GM12878 (cell line): ENCODE measurements at regions not wholly inside any gene's neighbourhood (a gene's known extent, or its start where the extent isn't known, plus 50 kb on each side); places are given as distances from the start of the nearest gene placed in this dataset.

Experiments used
- ATAC-seq: fragments of 200-7000 bp; cut with Tn5 transposase; 3 replicates; pipeline ENCODE4 v1.9.1; 2020; ENCODE audit warnings: mild to moderate bottlenecking, moderate library complexity
- BruUV-seq: library from RNA; stranded (reverse); fragments of 400-500 nt; replicated peaks from 2 replicates; lab custom pipeline; 2021; lab: Mats Ljungman, UMichigan
- CTCF ChIA-PET: fragments of 300-600 bp; sonication (Branson Sonifier 250); formaldehyde crosslinking; extraction: SDS; loops from one replicate; lab custom pipeline; 2021; ENCODE audit warnings: inconsistent platforms; lab: Yijun Ruan, JAX
- POLR2A ChIA-PET: fragments of 350-600 bp; formaldehyde crosslinking; extraction: SDS; loops from one replicate; lab custom pipeline; 2021; ENCODE audit warnings: inconsistent platforms; lab: Charles Lee
- RAD21 ChIA-PET: fragments of 300-600 bp; sonication (Branson Sonifier 250); formaldehyde crosslinking; loops from one replicate; lab custom pipeline; 2023; ENCODE audit warnings: antibody characterized with exemption; ENCODE audit not compliant: unreplicated experiment; lab: Charles Lee
- SMC1A ChIA-PET: fragments of 300-600 bp; sonication (Branson Sonifier 250); formaldehyde crosslinking; loops from one replicate; lab custom pipeline; 2023; ENCODE audit not compliant: unreplicated experiment, uncharacterized antibody; lab: Charles Lee
- DNase-seq: peaks from one replicate; pipeline ENCODE4 v3.0.0-alpha.2; 2011; ENCODE audit warnings: low read depth, low spot score
- FAIRE-seq: peaks from 3 replicates; lab custom pipeline; 2011; peaks lifted over from hg19 to GRCh38; lab: Jason Lieb, UNC
- H2AFZ ChIP-seq: 2 replicates; pipeline ENCODE4 v1.6.0; 2011; ENCODE audit warnings: low read depth, low read length, control low read depth; ENCODE audit not compliant: control insufficient read depth
- H3K27ac ChIP-seq: 2 replicates; pipeline ENCODE4 v1.5.1; 2011; ENCODE audit warnings: control low read depth; ENCODE audit not compliant: control insufficient read depth, insufficient read depth
- H3K27me3 ChIP-seq, 2 experiments: replicated peaks in 1 of 2; 2 replicates each; pipeline versions ENCODE4 v1.6.0 to v1.6.1; 2011; ENCODE audit warnings: low read length in 1 of 2; ENCODE audit not compliant: control insufficient read depth in 2 of 2, insufficient read depth in 2 of 2
- H3K36me3 ChIP-seq, 2 experiments: 2 replicates each; pipeline ENCODE4 v1.5.1; 2011; ENCODE audit warnings: low read length in 1 of 2; ENCODE audit not compliant: control insufficient read depth in 2 of 2, insufficient read depth in 2 of 2
- H3K4me1 ChIP-seq: 2 replicates; pipeline ENCODE4 v1.6.1; 2011; ENCODE audit warnings: mild to moderate bottlenecking, low read length, moderate library complexity, mixed read lengths; ENCODE audit not compliant: control insufficient read depth, insufficient read depth
- H3K4me2 ChIP-seq: 2 replicates; pipeline ENCODE4 v1.6.0; 2011; ENCODE audit warnings: control low read depth; ENCODE audit not compliant: control insufficient read depth, insufficient read depth
- H3K4me3 ChIP-seq: fragments of 200-600 bp; sonication (generic); 2 replicates; pipeline ENCODE4 v1.5.1; 2016
- H3K79me2 ChIP-seq: 2 replicates; pipeline ENCODE4 v1.6.0; 2011; ENCODE audit warnings: low read length; ENCODE audit not compliant: control insufficient read depth, insufficient read depth
- H3K9ac ChIP-seq: 2 replicates; pipeline ENCODE4 v1.8.0; 2011; ENCODE audit warnings: low read length, control low read depth, mixed read lengths; ENCODE audit not compliant: control insufficient read depth, insufficient read depth
- H3K9me3 ChIP-seq: replicated peaks from 3 replicates; pipeline ENCODE4 v1.5.1; 2011; ENCODE audit warnings: mild to moderate bottlenecking, low read length; ENCODE audit not compliant: control insufficient read depth, insufficient read depth
- H4K20me1 ChIP-seq: 2 replicates; pipeline ENCODE4 v1.6.0; 2011; ENCODE audit not compliant: control insufficient read depth, insufficient read depth
- BCLAF1 ChIP-seq: fragments of 450-650 bp; IDR thresholded peaks from 2 replicates; pipeline ENCODE4 v1.6.1; 2017; ENCODE audit warnings: antibody characterized with exemption, mild to moderate bottlenecking, moderate library complexity
- EGR1 ChIP-seq, 2 experiments: IDR thresholded peaks; 1 replicate in 1 of 2; 2 replicates in 1 of 2; pipeline ENCODE4 v1.6.1; 2011 to 2012; ENCODE audit warnings: low read depth in 2 of 2, low read length in 2 of 2, borderline replicate concordance in 1 of 2, mild to moderate bottlenecking in 1 of 2, moderate library complexity in 1 of 2
- ESRRA ChIP-seq: IDR thresholded peaks from 2 replicates; pipeline ENCODE4 v1.6.1; 2012; ENCODE audit warnings: mild to moderate bottlenecking, low read length, improper control_type of control experiment
- FOXM1 ChIP-seq: IDR thresholded peaks from 2 replicates; pipeline ENCODE4 v1.6.1; 2012; ENCODE audit warnings: low read depth, mild to moderate bottlenecking, inconsistent platforms, low read length, moderate library complexity
- NR2C2 ChIP-seq: IDR thresholded peaks from 2 replicates; pipeline ENCODE4 v1.6.1; 2011; ENCODE audit warnings: borderline replicate concordance, low read depth; ENCODE audit not compliant: control insufficient read depth, insufficient read length
- PKNOX1 ChIP-seq: fragments of 450-650 bp; IDR thresholded peaks from 2 replicates; pipeline ENCODE4 v1.6.1; 2016; ENCODE audit warnings: mild to moderate bottlenecking
- RELA ChIP-seq: fragments of 450-650 bp; IDR thresholded peaks from 2 replicates; pipeline ENCODE4 v1.8.0; 2014; ENCODE audit warnings: borderline replicate concordance; ENCODE audit not compliant: partially characterized antibody
- RUNX3 ChIP-seq: IDR thresholded peaks from 2 replicates; pipeline ENCODE4 v1.6.1; 2012; ENCODE audit warnings: low read length, inconsistent platforms
- WGBS: methylation state at CpG from one replicate; pipeline ENCODE4 v1.1.6; 2016; ENCODE audit warnings: low lambda C conversion rate; ENCODE audit not compliant: insufficient replicate concordance, insufficient coverage; ENCODE audit errors: missing lambda C conversion rate; 5-methylcytosine and 5-hydroxymethylcytosine counted together
- in situ Hi-C: fragments of 300-500 bp; cut with MboI; formaldehyde crosslinking; loops from 9 replicates; pipeline ENCODE4 v1.14.3; 2018; ENCODE audit warnings: mixed read lengths
- intact Hi-C: fragments of 100-400 bp; cut with micrococcal nuclease; formaldehyde crosslinking; loops from one replicate; pipeline ENCODE4 v1.14.2; 2022; ENCODE audit not compliant: unreplicated experiment

- TF ChIP-seq PKNOX1, result no peak
- no peak for TF ChIP-seq EGR1 (IDR thresholded peaks at IDR 0.05; ENCODE audit: borderline replicate concordance in 1 of 2, low read depth in 2 of 2, low read length in 2 of 2)
- no peak for TF ChIP-seq RUNX3
- no peak for TF ChIP-seq BCLAF1
Measured at GRCh38 chr1:188386161-188386560, 1557.4 kb downstream of the PLA2G4A start (continued).

GRCh38 chr1:188386666-188387065 is 1557.9 kb downstream of the PLA2G4A start:
- no peak for ATAC-seq
- TF ChIP-seq FOXM1 (no peak), RELA (no peak), NR2C2 (no peak), ESRRA (no peak)
- TF ChIP-seq, all 136 proteins: peak for 0
- FAIRE-seq (no peak), DNase-seq (no peak)
- no peak overlapping the region for H3K27ac ChIP-seq
- ChIA-PET POLR2A (no interaction called here), SMC1A (no interaction called here), RAD21 (no interaction called here), CTCF (no interaction called here)
- H3K36me3 ChIP-seq, result no peaks in the 10 kb centered on the region
- no peaks in the 10 kb centered on the region for H3K9me3 ChIP-seq
- BruUV-seq, result no TSS peak
- no peak overlapping the region for H3K4me3 ChIP-seq
- no peaks in the 10 kb centered on the region for H3K27me3 ChIP-seq
- H3K79me2 ChIP-seq, result no peaks in the 10 kb centered on the region
- H3K4me1 ChIP-seq, result no peaks in the 10 kb centered on the region
- intact Hi-C loops, result loop anchor here (10.0 kb wide), 1 partner anchor 462 kb away; no protein-coding TSS in a partner anchor
- H4K20me1 ChIP-seq, result no peaks in the 10 kb centered on the region
- in situ Hi-C loops, result no loop called here
- H3K9ac ChIP-seq, result no peak overlapping the region
- no peak overlapping the region for H2AFZ ChIP-seq
- 4% methylated on average over 3 of the region's 3 CpGs for WGBS
- no peak overlapping the region for H3K4me2 ChIP-seq
